ENCODE measurements at regions not wholly inside any gene's neighbourhood (a gene's known extent, or its start where the extent isn't known, plus 50 kb on each side); places are given as distances from the start of the nearest gene placed in this dataset.

DNA sequence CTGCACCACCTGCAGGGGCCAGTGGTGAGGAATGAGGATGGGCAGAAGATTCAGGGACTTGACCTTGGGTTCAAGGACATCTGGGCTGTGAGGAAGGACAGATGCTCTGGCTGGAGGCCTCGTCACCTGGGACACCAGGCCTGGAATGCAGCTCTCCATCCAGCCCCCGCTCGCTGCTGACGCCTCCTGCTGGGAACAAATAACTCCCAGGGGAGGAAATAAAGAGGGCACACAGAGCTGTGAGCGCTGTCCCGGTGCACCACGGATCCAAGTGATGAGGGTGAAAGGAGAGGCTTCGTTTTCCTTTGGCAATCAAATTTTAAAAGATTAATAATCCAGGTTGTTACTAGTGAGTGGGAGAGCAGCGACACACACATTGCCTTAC is 368.0 kb upstream of the MYT1L start:
- TF ChIP-seq, protein P1, sequence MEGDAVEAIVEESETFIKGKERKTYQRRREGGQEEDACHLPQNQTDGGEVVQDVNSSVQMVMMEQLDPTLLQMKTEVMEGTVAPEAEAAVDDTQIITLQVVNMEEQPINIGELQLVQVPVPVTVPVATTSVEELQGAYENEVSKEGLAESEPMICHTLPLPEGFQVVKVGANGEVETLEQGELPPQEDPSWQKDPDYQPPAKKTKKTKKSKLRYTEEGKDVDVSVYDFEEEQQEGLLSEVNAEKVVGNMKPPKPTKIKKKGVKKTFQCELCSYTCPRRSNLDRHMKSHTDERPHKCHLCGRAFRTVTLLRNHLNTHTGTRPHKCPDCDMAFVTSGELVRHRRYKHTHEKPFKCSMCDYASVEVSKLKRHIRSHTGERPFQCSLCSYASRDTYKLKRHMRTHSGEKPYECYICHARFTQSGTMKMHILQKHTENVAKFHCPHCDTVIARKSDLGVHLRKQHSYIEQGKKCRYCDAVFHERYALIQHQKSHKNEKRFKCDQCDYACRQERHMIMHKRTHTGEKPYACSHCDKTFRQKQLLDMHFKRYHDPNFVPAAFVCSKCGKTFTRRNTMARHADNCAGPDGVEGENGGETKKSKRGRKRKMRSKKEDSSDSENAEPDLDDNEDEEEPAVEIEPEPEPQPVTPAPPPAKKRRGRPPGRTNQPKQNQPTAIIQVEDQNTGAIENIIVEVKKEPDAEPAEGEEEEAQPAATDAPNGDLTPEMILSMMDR (IDR thresholded peaks at IDR 0.05) = no peak
- no peak for TF ChIP-seq EZH2 (IDR thresholded peaks at IDR 0.05; ENCODE audit: borderline replicate concordance, insufficient read depth, low read depth, low read length, poor library complexity, severe bottlenecking)
